ENCODE measurements at regions not wholly inside any gene's neighbourhood (a gene's known extent, or its start where the extent isn't known, plus 50 kb on each side); places are given as distances from the start of the nearest gene placed in this dataset.

- TF ChIP-seq POLR2A (IDR thresholded peaks at IDR 0.05) (no peak), EP300 (IDR thresholded peaks at IDR 0.05) (no peak)
- TF ChIP-seq, protein P1, sequence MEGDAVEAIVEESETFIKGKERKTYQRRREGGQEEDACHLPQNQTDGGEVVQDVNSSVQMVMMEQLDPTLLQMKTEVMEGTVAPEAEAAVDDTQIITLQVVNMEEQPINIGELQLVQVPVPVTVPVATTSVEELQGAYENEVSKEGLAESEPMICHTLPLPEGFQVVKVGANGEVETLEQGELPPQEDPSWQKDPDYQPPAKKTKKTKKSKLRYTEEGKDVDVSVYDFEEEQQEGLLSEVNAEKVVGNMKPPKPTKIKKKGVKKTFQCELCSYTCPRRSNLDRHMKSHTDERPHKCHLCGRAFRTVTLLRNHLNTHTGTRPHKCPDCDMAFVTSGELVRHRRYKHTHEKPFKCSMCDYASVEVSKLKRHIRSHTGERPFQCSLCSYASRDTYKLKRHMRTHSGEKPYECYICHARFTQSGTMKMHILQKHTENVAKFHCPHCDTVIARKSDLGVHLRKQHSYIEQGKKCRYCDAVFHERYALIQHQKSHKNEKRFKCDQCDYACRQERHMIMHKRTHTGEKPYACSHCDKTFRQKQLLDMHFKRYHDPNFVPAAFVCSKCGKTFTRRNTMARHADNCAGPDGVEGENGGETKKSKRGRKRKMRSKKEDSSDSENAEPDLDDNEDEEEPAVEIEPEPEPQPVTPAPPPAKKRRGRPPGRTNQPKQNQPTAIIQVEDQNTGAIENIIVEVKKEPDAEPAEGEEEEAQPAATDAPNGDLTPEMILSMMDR (IDR thresholded peaks at IDR 0.05), result no peak
These were observed 232.4 kb downstream of the BMP7 start for GRCh38 chr20:57034001-57034400.
